GM12872 (cell line): ENCODE measurements at regions not wholly inside any gene's neighbourhood (a gene's known extent, or its start where the extent isn't known, plus 50 kb on each side); places are given as distances from the start of the nearest gene placed in this dataset.

Source experiments
- CTCF ChIP-seq: IDR thresholded peaks from 3 replicates; pipeline ENCODE4 v1.5.1; 2011; ENCODE audit warnings: low read depth, mild to moderate bottlenecking, low read length, moderate library complexity; ENCODE audit not compliant: insufficient read depth

DNA sequence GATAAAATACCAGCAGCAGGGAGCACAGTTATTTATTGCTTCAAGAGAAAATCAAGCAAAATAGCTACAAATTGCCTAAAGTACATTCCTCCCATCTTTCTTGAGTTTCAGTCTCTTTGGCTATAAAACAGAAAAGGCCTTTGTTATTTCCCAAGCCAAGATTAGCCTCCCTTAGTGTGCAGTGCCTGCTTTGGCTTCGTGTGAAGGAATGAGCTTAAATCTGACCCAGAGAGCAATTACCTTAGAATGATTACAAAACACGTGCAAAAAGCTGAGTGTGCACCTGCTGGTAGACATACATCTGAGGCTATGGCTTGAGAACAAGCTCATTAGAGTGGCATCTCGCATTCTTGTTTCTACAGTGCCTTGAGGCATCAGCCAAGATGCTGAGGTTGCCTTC is 250.8 kb downstream of the C4orf33 start:
- TF ChIP-seq CTCF: no peak

DNA sequence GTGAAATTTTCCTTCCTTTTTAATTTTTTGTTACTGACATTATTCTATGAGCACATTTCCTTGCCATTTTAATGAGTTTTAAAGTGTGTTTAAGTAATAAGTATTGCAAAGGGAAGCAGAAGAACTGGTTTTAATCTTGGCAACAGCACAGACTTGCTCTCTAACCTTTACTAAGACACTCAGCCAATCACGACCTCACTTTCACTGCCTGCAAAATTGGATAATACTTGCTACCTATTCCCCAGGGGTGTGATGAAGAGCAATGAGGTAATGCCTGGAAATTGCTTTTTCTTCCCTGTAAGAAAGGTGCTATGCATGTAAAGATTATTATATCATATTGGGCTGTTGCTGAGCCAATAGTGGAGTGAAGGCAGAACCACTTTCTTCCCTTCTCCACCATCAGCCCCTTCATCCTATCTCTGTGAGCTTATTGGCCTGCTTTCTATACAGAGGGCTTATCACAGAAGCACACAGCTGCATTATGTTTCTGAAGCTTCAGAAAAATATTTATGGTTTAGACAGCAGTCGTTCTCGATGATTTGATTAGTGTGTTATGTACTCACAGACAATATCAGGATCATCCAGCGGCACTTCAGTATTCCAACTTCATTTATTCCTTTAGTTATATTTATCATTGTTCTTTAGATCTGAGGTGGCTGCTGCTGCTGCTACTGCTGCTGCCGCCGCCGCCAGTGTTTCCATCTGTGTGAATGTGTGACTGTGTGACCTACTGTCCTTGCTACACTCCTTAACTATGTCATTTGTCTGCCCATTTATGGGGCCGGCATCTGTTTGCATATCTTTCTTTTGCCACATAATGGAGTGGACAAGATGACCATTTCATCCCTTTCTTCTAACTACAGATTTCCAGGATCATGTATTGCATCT is 255.1 kb downstream of the C4orf33 start:
- no peak for TF ChIP-seq CTCF

DNA sequence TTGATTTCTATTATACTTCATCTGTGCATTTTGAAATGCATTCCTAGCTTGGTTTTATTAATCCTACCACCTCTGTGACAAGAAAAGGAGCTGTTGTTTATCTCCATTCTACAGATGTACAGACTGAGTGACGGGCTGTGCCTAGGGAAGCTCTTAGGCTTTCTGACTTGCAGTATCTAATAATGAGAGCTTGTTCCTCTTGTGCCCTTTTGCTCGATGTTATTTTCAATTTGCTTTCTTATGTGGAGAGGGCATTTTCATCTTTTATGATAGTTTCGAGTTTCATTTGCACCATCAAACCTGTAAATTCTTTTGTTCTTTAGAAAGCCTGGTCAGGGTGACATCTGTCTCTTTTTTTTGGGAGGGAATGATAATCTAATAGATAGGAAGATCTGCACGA is 256.5 kb downstream of the C4orf33 start:
- no peak for TF ChIP-seq CTCF

DNA sequence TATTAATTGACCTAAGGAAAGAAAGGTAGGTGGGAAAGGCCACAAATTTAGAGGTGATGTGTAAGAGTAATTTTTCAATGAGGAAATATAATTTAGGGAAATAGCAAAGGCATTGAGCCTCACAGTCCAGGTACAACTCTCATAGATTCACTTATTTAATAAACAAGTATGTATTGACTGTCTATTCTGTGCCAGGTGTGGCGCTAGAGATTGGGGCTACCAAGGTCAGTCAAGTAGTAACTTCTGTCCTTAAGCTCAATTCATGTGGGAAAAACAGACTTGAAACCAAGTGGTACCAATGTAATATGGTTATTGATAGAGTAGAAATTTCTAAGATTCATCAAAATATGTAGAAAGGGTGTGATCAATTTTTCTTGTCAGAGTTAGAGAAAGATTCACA is 257.5 kb downstream of the C4orf33 start:
- TF ChIP-seq CTCF: no peak

DNA sequence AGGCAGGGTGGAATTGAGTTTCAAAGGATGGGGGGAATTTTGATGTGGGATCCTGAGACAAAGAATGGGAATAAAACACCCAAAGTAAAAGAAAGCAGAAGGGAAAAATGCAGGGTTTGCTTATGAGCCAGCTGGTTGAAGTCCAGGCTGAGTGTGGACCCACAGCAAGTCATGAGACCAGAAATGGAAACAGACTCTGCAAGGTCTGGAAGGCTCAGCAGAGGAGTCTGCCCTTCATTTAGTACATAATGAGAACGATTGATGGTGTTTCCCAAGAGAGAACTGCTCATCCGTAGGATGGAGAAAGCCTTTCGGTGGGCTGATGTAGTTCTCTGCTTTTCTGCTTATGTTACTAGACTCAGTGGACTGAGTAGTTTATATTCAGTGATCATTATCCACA is 259.1 kb downstream of the C4orf33 start:
- TF ChIP-seq CTCF: no peak

- TF ChIP-seq CTCF: no peak
Measured at GRCh38 chr4:129355516-129355915, 259.6 kb downstream of the C4orf33 start.

DNA sequence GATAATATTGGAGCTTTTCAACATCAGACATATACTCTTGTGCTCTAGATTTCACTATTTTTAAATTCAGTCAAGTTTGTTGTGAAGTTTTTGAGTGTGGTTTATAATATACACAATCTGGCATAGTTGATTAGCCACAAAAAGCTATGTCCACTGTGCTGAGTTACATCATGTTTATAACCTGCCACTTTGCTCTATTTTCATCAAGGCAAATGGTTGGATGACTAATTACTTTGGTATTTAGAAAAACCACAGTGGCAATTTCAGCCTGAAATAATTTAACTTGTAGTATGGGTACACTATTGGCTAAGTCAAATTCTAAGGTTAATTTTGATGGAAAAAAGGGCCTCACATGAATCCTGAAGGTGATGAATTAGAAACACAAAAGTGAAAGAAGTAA is 262.6 kb downstream of the C4orf33 start:
- no peak for TF ChIP-seq CTCF
